H9 (cell line): ENCODE measurements at regions not wholly inside any gene's neighbourhood (a gene's known extent, or its start where the extent isn't known, plus 50 kb on each side); places are given as distances from the start of the nearest gene placed in this dataset.

ENCODE experiments used
- DNase-seq: peaks from one replicate; pipeline ENCODE4 v3.0.0-alpha.2; 2017
- H2AFZ ChIP-seq: one replicate; pipeline ENCODE4 v1.6.1; 2013; ENCODE audit warnings: mild to moderate bottlenecking, low read length, control low read depth, moderate library complexity
- H2AK5ac ChIP-seq: 2 replicates; pipeline ENCODE4 v1.6.1; 2013; ENCODE audit warnings: low read length, control low read depth, mixed read lengths; ENCODE audit not compliant: insufficient read length
- H2BK120ac ChIP-seq: one replicate; pipeline ENCODE4 v1.6.1; 2013; ENCODE audit warnings: low read depth, mild to moderate bottlenecking, low read length, control low read depth, inconsistent platforms; ENCODE audit not compliant: poor library complexity, severe bottlenecking
- H2BK12ac ChIP-seq: 2 replicates; pipeline ENCODE4 v1.6.1; 2013; ENCODE audit warnings: low read length, control low read depth, mixed read lengths, low read depth; ENCODE audit not compliant: insufficient read length
- H2BK15ac ChIP-seq: 2 replicates; pipeline ENCODE4 v1.6.1; 2013; ENCODE audit warnings: low read depth, low read length, control low read depth
- H2BK20ac ChIP-seq: one replicate; pipeline ENCODE4 v1.6.1; 2013; ENCODE audit warnings: low read depth, mild to moderate bottlenecking, low read length, control low read depth, inconsistent platforms; ENCODE audit not compliant: poor library complexity, severe bottlenecking
- H2BK5ac ChIP-seq: 2 replicates; pipeline ENCODE4 v1.6.1; 2013; ENCODE audit warnings: low read length, control low read depth, mixed read lengths; ENCODE audit not compliant: insufficient read length
- H3K14ac ChIP-seq: 2 replicates; pipeline ENCODE4 v1.6.1; 2013; ENCODE audit warnings: low read length, control low read depth; ENCODE audit not compliant: insufficient read depth
- H3K18ac ChIP-seq: 2 replicates; pipeline ENCODE4 v1.6.1; 2013; ENCODE audit warnings: low read depth, mild to moderate bottlenecking, mixed read lengths, low read length, control low read depth; ENCODE audit not compliant: insufficient read length
- H3K23ac ChIP-seq: 2 replicates; pipeline ENCODE4 v1.6.1; 2013; ENCODE audit warnings: low read length, control low read depth, mixed read lengths, low read depth; ENCODE audit not compliant: insufficient read length
- H3K23me2 ChIP-seq: 2 replicates; pipeline ENCODE4 v1.6.1; 2013; ENCODE audit warnings: low read depth, mild to moderate bottlenecking, mixed read lengths, low read length, control low read depth; ENCODE audit not compliant: insufficient read length, poor library complexity, severe bottlenecking
- H3K27ac ChIP-seq: 2 replicates; pipeline ENCODE4 v1.5.1; 2013; ENCODE audit warnings: low read length, control low read depth, mixed read lengths, low read depth; ENCODE audit not compliant: insufficient read length
- H3K27me3 ChIP-seq: 2 replicates; pipeline ENCODE4 v1.6.1; 2013; ENCODE audit warnings: low read length, control low read depth, inconsistent platforms; ENCODE audit not compliant: insufficient read depth
- H3K4ac ChIP-seq: 2 replicates; pipeline ENCODE4 v1.6.1; 2013; ENCODE audit warnings: low read depth, mild to moderate bottlenecking, control low read depth, inconsistent platforms, low read length, moderate library complexity
- H3K4me1 ChIP-seq: 2 replicates; pipeline ENCODE4 v1.6.1; 2013; ENCODE audit warnings: low read length, control low read depth, inconsistent platforms; ENCODE audit not compliant: insufficient read depth
- H3K4me2 ChIP-seq: 2 replicates; pipeline ENCODE4 v1.6.1; 2013; ENCODE audit warnings: low read length, control low read depth, mixed read lengths; ENCODE audit not compliant: insufficient read length, insufficient read depth
- H3K56ac ChIP-seq: 2 replicates; pipeline ENCODE4 v1.6.1; 2013; ENCODE audit warnings: low read depth, mild to moderate bottlenecking, mixed read lengths, low read length, control low read depth; ENCODE audit not compliant: insufficient read length
- H3K79me1 ChIP-seq: 2 replicates; pipeline ENCODE4 v1.6.1; 2013; ENCODE audit warnings: low read depth, mild to moderate bottlenecking, moderate library complexity, low read length, control low read depth, inconsistent platforms; ENCODE audit not compliant: insufficient read depth, poor library complexity, severe bottlenecking
- H3K79me2 ChIP-seq: 2 replicates; pipeline ENCODE4 v1.6.1; 2013; ENCODE audit warnings: low read length, control low read depth, inconsistent platforms; ENCODE audit not compliant: insufficient read depth
- H3K9ac ChIP-seq: 2 replicates; pipeline ENCODE4 v1.6.1; 2013; ENCODE audit warnings: low read length, control low read depth, mixed read lengths; ENCODE audit not compliant: insufficient read length; ENCODE audit errors: extremely low read depth
- H3K9me3 ChIP-seq: one replicate; pipeline ENCODE4 v1.6.1; 2013; ENCODE audit warnings: low read depth, low read length, inconsistent platforms; ENCODE audit not compliant: control insufficient read depth
- H3T11ph ChIP-seq: one replicate; pipeline ENCODE4 v1.6.1; 2013; ENCODE audit warnings: mild to moderate bottlenecking, low read length, control low read depth, inconsistent platforms
- H4K20me1 ChIP-seq: one replicate; pipeline ENCODE4 v1.6.1; 2013; ENCODE audit not compliant: control insufficient read depth, insufficient read length, insufficient read depth
- H4K5ac ChIP-seq: 2 replicates; pipeline ENCODE4 v1.6.1; 2013; ENCODE audit warnings: low read depth, mild to moderate bottlenecking, mixed read lengths, low read length, control low read depth; ENCODE audit not compliant: insufficient read length
- H4K8ac ChIP-seq: replicated peaks from 2 replicates; pipeline ENCODE4 v1.6.1; 2013; ENCODE audit warnings: low read length, control low read depth, mixed read lengths, low read depth; ENCODE audit not compliant: insufficient read length
- H4K91ac ChIP-seq: 2 replicates; pipeline ENCODE4 v1.6.1; 2013; ENCODE audit warnings: low read depth, mild to moderate bottlenecking, moderate library complexity, mixed read lengths, low read length, control low read depth; ENCODE audit not compliant: insufficient read length
- H3K27ac Mint-ChIP-seq, 3 experiments: 2 replicates in 2 of 3; 3 replicates in 1 of 3; pipeline ENCODE4 v1.8.0; 2020 to 2021; ENCODE audit warnings: mixed read lengths in 3 of 3, mild to moderate bottlenecking in 1 of 3, moderate library complexity in 1 of 3
- H3K27me3 Mint-ChIP-seq: 2 replicates; pipeline ENCODE4 v1.8.0; 2021; ENCODE audit warnings: low read depth, mild to moderate bottlenecking, moderate library complexity, mixed read lengths
- H3K36me3 Mint-ChIP-seq, 3 experiments: 2 replicates in 2 of 3; 3 replicates in 1 of 3; pipeline ENCODE4 v1.8.0; 2020 to 2021; ENCODE audit warnings: low read depth in 3 of 3, mixed read lengths in 3 of 3; ENCODE audit not compliant: insufficient read depth in 1 of 3
- H3K4me1 Mint-ChIP-seq, 2 experiments: 2 replicates each; pipeline ENCODE4 v1.8.0; 2020; ENCODE audit warnings: mixed read lengths in 2 of 2
- H3K4me3 Mint-ChIP-seq, 2 experiments: 2 replicates in 1 of 2; 3 replicates in 1 of 2; pipeline ENCODE4 v1.8.0; 2020 to 2021; ENCODE audit warnings: mild to moderate bottlenecking in 2 of 2, mixed read lengths in 2 of 2, moderate library complexity in 1 of 2
- H3K9me3 Mint-ChIP-seq, 2 experiments: 2 replicates in 1 of 2; 3 replicates in 1 of 2; pipeline ENCODE4 v1.8.0; 2020; ENCODE audit warnings: mild to moderate bottlenecking in 2 of 2, mixed read lengths in 2 of 2, moderate library complexity in 1 of 2
- WGBS: extraction: QIAGEN DNeasy Blood & Tissue Kit; methylation state at CpG from one replicate; pipeline ENCODE4 v1.1.7; 2013; ENCODE audit warnings: missing lambda C conversion rate, low lambda C conversion rate, mixed read lengths; ENCODE audit not compliant: insufficient read length; ENCODE audit errors: extremely low coverage; 5-methylcytosine and 5-hydroxymethylcytosine counted together
- TF ChIP-seq, protein P1 (sequence below): fragments of 200-600 bp; sonication (generic); conservative IDR thresholded peaks from 3 replicates; pipeline ENCODE4 v1.8.0; 2021; ENCODE audit warnings: antibody characterized with exemption, mild to moderate bottlenecking

DNA sequence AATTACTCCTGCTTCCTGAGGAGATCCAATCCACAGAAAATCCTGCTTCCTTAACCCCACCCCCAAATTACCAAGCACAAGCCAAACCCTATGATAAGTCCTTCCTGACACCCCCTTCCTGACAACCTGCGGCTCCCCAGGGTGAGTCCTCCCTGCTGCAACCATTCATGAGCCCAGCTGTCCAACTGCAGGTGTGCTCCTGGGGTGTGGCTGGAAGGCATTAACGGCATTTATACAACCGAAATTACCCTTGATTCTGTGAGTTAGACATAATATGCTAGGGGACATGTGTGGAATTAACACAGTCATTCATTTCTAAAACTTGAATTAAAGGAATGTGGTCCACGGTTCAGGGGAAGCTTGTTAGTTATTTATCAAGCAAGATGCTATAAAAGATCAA is 119.0 kb upstream of the ALKAL2 start:
- no peak overlapping the region for H3K4ac ChIP-seq
- no peak overlapping the region for H3K23ac ChIP-seq
- H4K8ac ChIP-seq, result no peak overlapping the region
- peak; percentile 4 for DNase-seq
- H3K4me1 ChIP-seq, result no peaks in the 10 kb centered on the region
- H3K36me3 Mint-ChIP-seq, result peaks cover 2 to 5% (median 3%) of the 10 kb centered on the region in 3 experiments; a peak in 4 of 7 replicates
- peaks cover 3 to 4% of the 10 kb centered on the region in 2 experiments; a peak in 3 of 4 replicates for H3K4me1 Mint-ChIP-seq
- no peak overlapping the region for H4K91ac ChIP-seq
- H2BK120ac ChIP-seq, result no peak overlapping the region
- no peak overlapping the region for H3K27ac ChIP-seq
- no CpG with 5 or more reads among the region's 4 CpGs for WGBS
- no peak overlapping the region for H3K14ac ChIP-seq
- no peak overlapping the region for H4K5ac ChIP-seq
- peaks cover 7% of the 10 kb centered on the region for H3K27me3 Mint-ChIP-seq
- peaks cover 7 to 23% of the 10 kb centered on the region in 2 experiments for H3K9me3 Mint-ChIP-seq
- TF ChIP-seq, protein P1, sequence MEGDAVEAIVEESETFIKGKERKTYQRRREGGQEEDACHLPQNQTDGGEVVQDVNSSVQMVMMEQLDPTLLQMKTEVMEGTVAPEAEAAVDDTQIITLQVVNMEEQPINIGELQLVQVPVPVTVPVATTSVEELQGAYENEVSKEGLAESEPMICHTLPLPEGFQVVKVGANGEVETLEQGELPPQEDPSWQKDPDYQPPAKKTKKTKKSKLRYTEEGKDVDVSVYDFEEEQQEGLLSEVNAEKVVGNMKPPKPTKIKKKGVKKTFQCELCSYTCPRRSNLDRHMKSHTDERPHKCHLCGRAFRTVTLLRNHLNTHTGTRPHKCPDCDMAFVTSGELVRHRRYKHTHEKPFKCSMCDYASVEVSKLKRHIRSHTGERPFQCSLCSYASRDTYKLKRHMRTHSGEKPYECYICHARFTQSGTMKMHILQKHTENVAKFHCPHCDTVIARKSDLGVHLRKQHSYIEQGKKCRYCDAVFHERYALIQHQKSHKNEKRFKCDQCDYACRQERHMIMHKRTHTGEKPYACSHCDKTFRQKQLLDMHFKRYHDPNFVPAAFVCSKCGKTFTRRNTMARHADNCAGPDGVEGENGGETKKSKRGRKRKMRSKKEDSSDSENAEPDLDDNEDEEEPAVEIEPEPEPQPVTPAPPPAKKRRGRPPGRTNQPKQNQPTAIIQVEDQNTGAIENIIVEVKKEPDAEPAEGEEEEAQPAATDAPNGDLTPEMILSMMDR, result no peak
- no peak overlapping the region for H2AK5ac ChIP-seq
- H3K79me1 ChIP-seq, result no peaks in the 10 kb centered on the region
- H3K79me2 ChIP-seq, result no peaks in the 10 kb centered on the region
- peaks cover 4% of the 10 kb centered on the region for H3K9me3 ChIP-seq
- no peak overlapping the region for H2BK12ac ChIP-seq
- H3K23me2 ChIP-seq, result no peaks in the 10 kb centered on the region
- H2AFZ ChIP-seq, result no peak overlapping the region
- H3T11ph ChIP-seq, result no peak overlapping the region
- no peak overlapping the region for H3K4me3 Mint-ChIP-seq
- H4K20me1 ChIP-seq, result no peaks in the 10 kb centered on the region
- H2BK15ac ChIP-seq, result no peak overlapping the region
- no peak overlapping the region for H3K27ac Mint-ChIP-seq
- no peak overlapping the region for H3K56ac ChIP-seq
- no peak overlapping the region for H3K18ac ChIP-seq
- no peak overlapping the region for H3K4me2 ChIP-seq
- H3K9ac ChIP-seq, result no peak overlapping the region
- H2BK20ac ChIP-seq, result no peak overlapping the region
- no peak overlapping the region for H2BK5ac ChIP-seq
- H3K27me3 ChIP-seq, result no peaks in the 10 kb centered on the region
